ENCODE measurements at regions not wholly inside any gene's neighbourhood (a gene's known extent, or its start where the extent isn't known, plus 50 kb on each side); places are given as distances from the start of the nearest gene placed in this dataset.

GRCh38 chr18:61006687-61007224 lies 326.5 kb upstream of the CDH20 start:
- no peak for FAIRE-seq
- Histone ChIP-seq H3K14ac (ENCODE audit: insufficient read length) (no peak overlapping the region), H3K4me1 (replicated peaks in 1 of 4; ENCODE audit: control insufficient read depth in 3 of 4, insufficient read depth in 4 of 4, low read length in 3 of 4) (no peaks in the 10 kb centered on the region), H3K79me1 (ENCODE audit: low read depth, low read length) (no peaks in the 10 kb centered on the region), H2BK20ac (ENCODE audit: low read length) (no peak overlapping the region), H4K8ac (ENCODE audit: extremely low read depth, insufficient read depth, low read length) (no peak overlapping the region), H3K79me2 (ENCODE audit: control insufficient read depth in 1 of 2, insufficient read depth in 2 of 2, low read length in 2 of 2) (no peaks in the 10 kb centered on the region), H4K91ac (replicated peaks; ENCODE audit: insufficient read length, low read length) (no peak overlapping the region), H4K20me1 (replicated peaks in 1 of 2; ENCODE audit: control insufficient read depth in 1 of 2, insufficient read depth in 2 of 2, low read length in 2 of 2) (no peaks in the 10 kb centered on the region), H2AK5ac (ENCODE audit: low read depth, low read length) (no peak overlapping the region), H3K36me3 (ENCODE audit: control insufficient read depth in 2 of 4, insufficient read depth in 4 of 4, low read length in 3 of 4) (no peaks in the 10 kb centered on the region), H4K5ac (ENCODE audit: insufficient read length, low read depth, low read length) (no peak overlapping the region), H3K9ac (replicated peaks in 1 of 4; ENCODE audit: extremely low read depth in 1 of 4, low read depth in 3 of 4, low read length in 3 of 4) (no peak overlapping the region), H3K9me3 (ENCODE audit: insufficient read depth in 2 of 2, low read depth in 1 of 2, low read length in 1 of 2) (peaks cover 0 to 4% of the 10 kb centered on the region in 2 experiments; a peak in 1 of 4 replicates), H2BK12ac (ENCODE audit: low read depth, low read length) (no peak overlapping the region), H3K56ac (replicated peaks; ENCODE audit: insufficient read length, low read depth, low read length) (no peak overlapping the region), H2BK5ac (ENCODE audit: low read depth, low read length) (no peak overlapping the region), H3K23ac (ENCODE audit: insufficient read length) (no peak overlapping the region), H2BK120ac (replicated peaks; ENCODE audit: low read depth, low read length) (no peak overlapping the region), H2BK15ac (ENCODE audit: low read length) (no peak overlapping the region), H3K18ac (ENCODE audit: extremely low read depth, low read length) (no peak overlapping the region), H3K4ac (replicated peaks; ENCODE audit: insufficient read length, low read depth, low read length) (no peak overlapping the region), H2AFZ (ENCODE audit: low read length) (no peak overlapping the region), H3K4me2 (ENCODE audit: insufficient read depth in 1 of 2, low read depth in 2 of 2, low read length in 2 of 2) (no peak overlapping the region), H3K4me3 (ENCODE audit: extremely low read depth in 1 of 4, insufficient read depth in 2 of 4, low read depth in 3 of 4, low read length in 4 of 4) (no peak overlapping the region), H3K23me2 (ENCODE audit: low read depth, low read length) (no peaks in the 10 kb centered on the region), H3K27me3 (replicated peaks in 1 of 4; ENCODE audit: control insufficient read depth in 3 of 4, extremely low read depth in 1 of 4, insufficient read depth in 3 of 4, low read length in 3 of 4) (no peaks in the 10 kb centered on the region), H3K27ac (ENCODE audit: low read depth, low read length) (no peak overlapping the region)
- 94% methylated on average over 4 of the region's 4 CpGs; no CpG with 5 or more reads in 1 of the 2 experiments for WGBS, 2 experiments (ENCODE audit: extremely low coverage in 1 of 2, insufficient coverage in 1 of 2, insufficient read length in 1 of 2, insufficient replicate concordance in 2 of 2, low coverage in 1 of 2, low lambda C conversion rate in 2 of 2, missing lambda C conversion rate in 1 of 2)
- TF ChIP-seq FOSL1 (IDR thresholded peaks at IDR 0.05; ENCODE audit: insufficient read depth, low read depth, low read length) (no peak), BRCA1 (IDR thresholded peaks at IDR 0.05; ENCODE audit: low read depth, low read length) (no peak), CBX8 (IDR thresholded peaks at IDR 0.05; ENCODE audit: borderline replicate concordance, low read depth, low read length) (no peak), RNF2 (IDR thresholded peaks at IDR 0.05; ENCODE audit: borderline replicate concordance, low read depth, low read length, missing control alignments, poor library complexity, severe bottlenecking) (no peak), TAF1 (IDR thresholded peaks at IDR 0.05; ENCODE audit: low read depth, low read length) (no peak), HDAC2 (IDR thresholded peaks at IDR 0.05; ENCODE audit: borderline replicate concordance in 1 of 2, low read depth in 2 of 2, low read length in 2 of 2) (no peak), MAFK (IDR thresholded peaks at IDR 0.05; ENCODE audit: low read depth, low read length) (no peak), SUZ12 (IDR thresholded peaks at IDR 0.05; ENCODE audit: low read length) (no peak), SIX5 (IDR thresholded peaks at IDR 0.05; ENCODE audit: low read depth, low read length) (no peak), GTF2F1 (IDR thresholded peaks at IDR 0.05; ENCODE audit: borderline replicate concordance, low read depth, low read length) (no peak), BACH1 (IDR thresholded peaks at IDR 0.05; ENCODE audit: low read length) (no peak), TEAD4 (IDR thresholded peaks at IDR 0.05; ENCODE audit: low read depth, low read length) (no peak), CTBP2 (IDR thresholded peaks at IDR 0.05; ENCODE audit: borderline replicate concordance, insufficient read depth, insufficient read length, low read length) (no peak), POU5F1 (IDR thresholded peaks at IDR 0.05; ENCODE audit: low read depth, low read length) (no peak), POLR2AphosphoS5 (IDR thresholded peaks at IDR 0.05; ENCODE audit: low read depth, low read length) (no peak)
- DNase-seq (ENCODE audit: low read depth in 1 of 2, low spot score in 2 of 2), result no peak
- ChIA-PET POLR2A (ENCODE audit: partially characterized antibody) (no interaction called here), CTCF (ENCODE audit: partially characterized antibody) (no interaction called here)

Data from H1 (cell line).